Mesenchymal stem cell (in vitro differentiated cells and primary cell): ENCODE measurements at regions not wholly inside any gene's neighbourhood (a gene's known extent, or its start where the extent isn't known, plus 50 kb on each side); places are given as distances from the start of the nearest gene placed in this dataset.
A peak's percentile ranks its signal among the peaks of the same experiment; 100 is the strongest.

Experiments
- DNase-seq: peaks from one replicate; pipeline ENCODE4 v3.0.0-alpha.2; 2013
- H2AFZ ChIP-seq: one replicate; pipeline ENCODE4 v1.6.1; 2013; ENCODE audit warnings: low read depth, mild to moderate bottlenecking, control low read depth, inconsistent platforms, low read length, moderate library complexity
- H2AK5ac ChIP-seq: 2 replicates; pipeline ENCODE4 v1.6.1; 2013; ENCODE audit warnings: low read length, moderate library complexity, mild to moderate bottlenecking, inconsistent platforms; ENCODE audit not compliant: severe bottlenecking
- H2BK120ac ChIP-seq: one replicate; pipeline ENCODE4 v1.6.1; 2013; ENCODE audit warnings: low read depth, mild to moderate bottlenecking, inconsistent platforms, low read length, moderate library complexity
- H2BK12ac ChIP-seq, 2 experiments: one replicate each; pipeline ENCODE4 v1.6.1; 2013; ENCODE audit warnings: inconsistent platforms in 2 of 2, low read length in 2 of 2, mild to moderate bottlenecking in 2 of 2, moderate library complexity in 2 of 2, control low read depth in 1 of 2
- H2BK15ac ChIP-seq: one replicate; pipeline ENCODE4 v1.6.1; 2013; ENCODE audit warnings: mild to moderate bottlenecking, low read depth, inconsistent platforms; ENCODE audit not compliant: poor library complexity, severe bottlenecking
- H2BK5ac ChIP-seq: 2 replicates; pipeline ENCODE4 v1.6.1; 2013; ENCODE audit warnings: low read depth, mild to moderate bottlenecking, low read length, control low read depth, inconsistent platforms; ENCODE audit not compliant: poor library complexity, severe bottlenecking
- H3K14ac ChIP-seq, 2 experiments: one replicate each; pipeline ENCODE4 v1.6.1; 2013; ENCODE audit warnings: inconsistent platforms in 2 of 2, low read length in 2 of 2, control low read depth in 1 of 2, mild to moderate bottlenecking in 1 of 2, moderate library complexity in 1 of 2
- H3K18ac ChIP-seq, 2 experiments: one replicate each; pipeline ENCODE4 v1.6.1; 2013; ENCODE audit warnings: inconsistent platforms in 2 of 2, low read length in 2 of 2, control low read depth in 1 of 2, low read depth in 1 of 2, mild to moderate bottlenecking in 1 of 2
- H3K23ac ChIP-seq, 2 experiments: one replicate each; pipeline ENCODE4 v1.6.1; 2013; ENCODE audit warnings: inconsistent platforms in 2 of 2, low read length in 2 of 2, mild to moderate bottlenecking in 2 of 2, moderate library complexity in 2 of 2, control low read depth in 1 of 2
- H3K27ac ChIP-seq: 2 replicates; pipeline ENCODE4 v1.5.1; 2013; ENCODE audit warnings: mild to moderate bottlenecking, moderate library complexity, low read length, control low read depth, inconsistent platforms; ENCODE audit not compliant: poor library complexity, severe bottlenecking
- H3K27me3 ChIP-seq, 2 experiments: 2 replicates each; pipeline versions ENCODE4 v1.6.1 to v1.7.0; 2013; ENCODE audit warnings: low read length in 2 of 2, mild to moderate bottlenecking in 2 of 2, moderate library complexity in 2 of 2, control low read depth in 1 of 2, inconsistent platforms in 1 of 2; ENCODE audit not compliant: control insufficient read depth in 1 of 2, insufficient read depth in 1 of 2
- H3K36me3 ChIP-seq, 2 experiments: 2 replicates each; pipeline versions ENCODE4 v1.6.1 to v1.7.0; 2013; ENCODE audit warnings: low read length in 2 of 2, control low read depth in 1 of 2, inconsistent platforms in 1 of 2, low read depth in 1 of 2, mild to moderate bottlenecking in 1 of 2; ENCODE audit not compliant: insufficient read depth in 2 of 2, control insufficient read depth in 1 of 2
- H3K4ac ChIP-seq, 2 experiments: one replicate each; pipeline ENCODE4 v1.6.1; 2013; ENCODE audit warnings: inconsistent platforms in 2 of 2, low read length in 2 of 2, mild to moderate bottlenecking in 2 of 2, moderate library complexity in 2 of 2, control low read depth in 1 of 2, low read depth in 1 of 2
- H3K4me1 ChIP-seq: 2 replicates; pipeline ENCODE4 v1.6.1; 2013; ENCODE audit warnings: low read depth, low read length, control low read depth; ENCODE audit not compliant: control insufficient read depth, insufficient read depth
- H3K4me2 ChIP-seq: 2 replicates; pipeline ENCODE4 v1.6.1; 2013; ENCODE audit warnings: low read length, mild to moderate bottlenecking, inconsistent platforms; ENCODE audit not compliant: poor library complexity, severe bottlenecking
- H3K4me3 ChIP-seq, 2 experiments: 2 replicates each; pipeline versions ENCODE4 v1.5.1 to v1.7.0; 2013; ENCODE audit warnings: low read length in 2 of 2, mild to moderate bottlenecking in 2 of 2, control low read depth in 1 of 2, low read depth in 1 of 2; ENCODE audit not compliant: insufficient read depth in 1 of 2
- H3K79me1 ChIP-seq: replicated peaks from 2 replicates; pipeline ENCODE4 v1.6.1; 2013; ENCODE audit warnings: mild to moderate bottlenecking, control low read depth, low read length, inconsistent platforms; ENCODE audit not compliant: poor library complexity, severe bottlenecking
- H3K9ac ChIP-seq: 2 replicates; pipeline ENCODE4 v1.7.0; 2013; ENCODE audit warnings: mild to moderate bottlenecking, low read length, moderate library complexity
- H3K9me3 ChIP-seq: 2 replicates; pipeline ENCODE4 v1.7.0; 2013; ENCODE audit warnings: mild to moderate bottlenecking, low read length; ENCODE audit not compliant: control insufficient read depth
- H4K8ac ChIP-seq: one replicate; pipeline ENCODE4 v1.6.1; 2013; ENCODE audit warnings: inconsistent platforms, mild to moderate bottlenecking, low read length, moderate library complexity
- H4K91ac ChIP-seq: one replicate; pipeline ENCODE4 v1.6.1; 2013; ENCODE audit warnings: mild to moderate bottlenecking, low read length, inconsistent platforms
- WGBS: methylation state at CpG from one replicate; pipeline ENCODE4 v1.1.7; 2013; ENCODE audit warnings: mixed read lengths; 5-methylcytosine and 5-hydroxymethylcytosine counted together

DNA sequence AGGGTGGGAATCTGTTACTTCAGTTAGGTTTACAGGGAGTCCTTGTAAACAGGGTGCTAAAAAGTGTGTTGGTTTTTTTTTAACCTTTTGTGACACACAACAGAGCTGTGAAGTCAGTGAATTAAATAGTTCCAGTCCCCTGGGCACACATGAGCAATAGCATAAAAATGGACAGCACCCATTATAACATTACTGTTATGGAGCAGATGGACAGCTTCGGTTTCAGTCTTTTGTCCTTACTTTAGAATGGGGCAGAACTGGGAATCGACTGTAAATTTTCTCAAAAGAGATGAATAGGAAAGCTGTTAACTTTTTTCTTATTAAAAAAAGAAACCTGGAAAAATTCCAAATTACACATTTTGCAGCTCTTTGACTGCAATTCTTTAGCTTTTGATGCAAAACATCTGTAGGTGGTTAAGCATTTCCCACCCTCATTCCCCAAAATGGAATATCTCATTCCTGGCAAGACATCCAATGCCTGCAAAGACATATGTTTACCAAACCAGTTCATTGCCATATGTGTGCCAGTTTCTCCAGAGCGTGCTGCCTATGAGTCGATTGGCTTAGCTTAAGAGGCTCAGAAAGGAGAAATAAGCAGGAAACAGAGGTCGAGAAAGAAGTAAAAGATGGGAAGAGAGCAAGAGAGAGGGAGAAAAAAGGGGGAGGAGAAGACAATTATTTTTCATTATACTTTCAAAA, 212.3 kb upstream of the TMEM161B start:
- peak overlapping the region in 1 of 2 experiments; percentile 50 for H3K4me3 ChIP-seq
- H3K27ac ChIP-seq: no peak overlapping the region
- H2AK5ac ChIP-seq: no peak overlapping the region
- WGBS: 71% methylated on average over 2 of the region's 5 CpGs
- no peaks in the 10 kb centered on the region for H3K79me1 ChIP-seq
- no peak overlapping the region for H3K9ac ChIP-seq
- no peak overlapping the region for H3K18ac ChIP-seq
- H3K14ac ChIP-seq: no peak overlapping the region
- no peak overlapping the region for H3K23ac ChIP-seq
- peak overlapping the region; percentile 22 for H3K4me2 ChIP-seq
- no peak overlapping the region for H2AFZ ChIP-seq
- H3K4ac ChIP-seq: no peak overlapping the region
- H3K9me3 ChIP-seq: no peaks in the 10 kb centered on the region
- H4K91ac ChIP-seq: no peak overlapping the region
- no peak overlapping the region for H4K8ac ChIP-seq
- no peaks in the 10 kb centered on the region for H3K4me1 ChIP-seq
- H3K27me3 ChIP-seq: no peaks in the 10 kb centered on the region
- H2BK5ac ChIP-seq: no peak overlapping the region
- no peak for DNase-seq
- no peaks in the 10 kb centered on the region for H3K36me3 ChIP-seq
- no peak overlapping the region for H2BK12ac ChIP-seq
- H2BK120ac ChIP-seq: no peak overlapping the region
- no peak overlapping the region for H2BK15ac ChIP-seq

DNA sequence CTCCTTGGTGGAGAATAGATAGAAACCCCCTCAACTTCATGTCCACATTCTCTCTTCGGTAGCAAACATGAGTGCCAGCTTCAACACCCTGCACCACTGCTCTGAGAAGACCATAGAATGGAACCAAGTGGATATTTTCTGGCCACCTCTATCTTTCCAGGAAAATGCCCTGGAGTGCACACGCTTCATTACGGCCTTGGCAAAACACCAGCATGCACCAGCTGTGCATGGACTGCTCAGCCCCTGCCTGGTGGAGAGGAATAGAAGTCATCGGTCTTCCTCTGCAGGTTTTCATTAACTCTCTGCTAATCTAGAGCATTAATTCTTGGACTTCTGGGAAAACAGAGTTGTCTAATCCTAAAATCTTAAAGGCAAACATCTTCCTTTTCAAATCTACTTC, 211.6 kb upstream of the TMEM161B start:
- H4K8ac ChIP-seq: no peak overlapping the region
- no peak overlapping the region for H4K91ac ChIP-seq
- no peak overlapping the region for H3K14ac ChIP-seq
- H3K9ac ChIP-seq: no peak overlapping the region
- H3K4me2 ChIP-seq: no peak overlapping the region
- H3K4me3 ChIP-seq: no peak overlapping the region
- H2BK5ac ChIP-seq: no peak overlapping the region
- H3K4me1 ChIP-seq: no peaks in the 10 kb centered on the region
- H3K18ac ChIP-seq: no peak overlapping the region
- H2AFZ ChIP-seq: no peak overlapping the region
- no peak for DNase-seq
- H3K27ac ChIP-seq: no peak overlapping the region
- H3K23ac ChIP-seq: no peak overlapping the region
- no peaks in the 10 kb centered on the region for H3K9me3 ChIP-seq
- H3K27me3 ChIP-seq: no peaks in the 10 kb centered on the region
- H2BK12ac ChIP-seq: no peak overlapping the region
- WGBS: 97% methylated on average over 3 of the region's 4 CpGs
- H2AK5ac ChIP-seq: no peak overlapping the region
- H2BK15ac ChIP-seq: no peak overlapping the region
- H3K36me3 ChIP-seq: no peaks in the 10 kb centered on the region
- H3K79me1 ChIP-seq: no peaks in the 10 kb centered on the region
- H3K4ac ChIP-seq: no peak overlapping the region
- no peak overlapping the region for H2BK120ac ChIP-seq

DNA sequence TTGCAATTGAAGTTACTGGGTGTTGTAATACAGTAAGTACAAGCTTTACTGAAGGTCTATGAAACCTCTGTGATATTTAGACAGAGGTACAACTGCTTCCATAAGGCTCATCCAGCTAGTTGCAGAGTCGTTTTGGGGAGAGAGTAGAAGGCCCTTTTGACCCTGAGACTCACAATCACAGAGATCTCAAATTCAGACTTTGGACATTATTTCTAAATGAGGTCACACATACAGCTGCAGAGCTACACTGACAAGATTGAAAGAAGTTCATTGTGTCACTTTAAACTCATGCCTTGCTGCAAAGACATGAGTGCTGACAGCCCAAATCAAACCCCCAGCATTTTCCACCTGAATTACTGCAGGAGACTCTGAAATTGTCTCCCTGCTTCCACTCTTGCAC, 205.9 kb upstream of the TMEM161B start:
- Histone ChIP-seq H3K23ac (no peak overlapping the region), H2BK120ac (no peak overlapping the region), H3K27ac (no peak overlapping the region), H3K18ac (no peak overlapping the region), H3K79me1 (no peaks in the 10 kb centered on the region), H3K27me3 (no peaks in the 10 kb centered on the region), H2AFZ (no peak overlapping the region), H3K9me3 (peaks cover 6% of the 10 kb centered on the region), H2BK5ac (no peak overlapping the region), H2BK12ac (no peak overlapping the region), H4K91ac (no peak overlapping the region), H3K14ac (no peak overlapping the region), H2AK5ac (no peak overlapping the region), H4K8ac (no peak overlapping the region), H3K4me2 (no peak overlapping the region), H3K4me3 (no peak overlapping the region), H3K4me1 (no peaks in the 10 kb centered on the region), H3K4ac (no peak overlapping the region), H3K36me3 (no peaks in the 10 kb centered on the region), H2BK15ac (no peak overlapping the region), H3K9ac (no peak overlapping the region)
- WGBS: 21% methylated on average over 1 of the region's 1 CpG
- no peak for DNase-seq

DNA sequence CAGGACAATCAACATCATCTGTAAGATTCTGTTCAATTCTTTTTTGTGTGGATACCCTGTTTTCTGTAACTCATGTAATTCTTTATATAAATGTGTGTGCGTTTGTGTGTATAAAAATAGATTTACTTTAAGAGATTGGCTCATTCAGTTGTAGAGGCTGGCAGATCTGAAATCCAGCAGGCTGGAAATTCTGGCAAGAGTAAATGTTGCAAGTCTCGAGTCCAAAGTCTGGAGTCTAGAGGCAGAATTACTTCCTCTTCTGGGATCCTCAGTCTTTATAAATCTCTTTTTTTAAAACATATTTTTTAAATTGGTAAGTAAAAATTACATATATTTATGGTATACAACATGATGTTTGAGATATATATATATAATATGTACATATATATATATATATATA, 202.1 kb upstream of the TMEM161B start:
- Histone ChIP-seq H3K4me2 (no peak overlapping the region), H3K4me3 (no peak overlapping the region), H2BK15ac (no peak overlapping the region), H3K14ac (no peak overlapping the region), H3K4ac (no peak overlapping the region), H4K91ac (no peak overlapping the region), H2BK5ac (no peak overlapping the region), H3K36me3 (no peaks in the 10 kb centered on the region), H3K9ac (no peak overlapping the region), H3K23ac (no peak overlapping the region), H3K9me3 (peaks cover 6% of the 10 kb centered on the region), H3K4me1 (no peaks in the 10 kb centered on the region), H3K79me1 (no peaks in the 10 kb centered on the region), H3K18ac (no peak overlapping the region), H3K27me3 (no peaks in the 10 kb centered on the region), H2AK5ac (no peak overlapping the region), H4K8ac (no peak overlapping the region), H2AFZ (no peak overlapping the region), H3K27ac (no peak overlapping the region), H2BK120ac (no peak overlapping the region), H2BK12ac (no peak overlapping the region)
- no peak for DNase-seq
- WGBS: 67% methylated on average over 1 of the region's 2 CpGs
